ENCODE measurements at regions not wholly inside any gene's neighbourhood (a gene's known extent, or its start where the extent isn't known, plus 50 kb on each side); places are given as distances from the start of the nearest gene placed in this dataset.
"Not testable (repeated sequence)": the region's sequence is repeated elsewhere in the genome, so short reads cannot be mapped to it uniquely, and the experiment has no call there.

GRCh38 chr2:62605471-62605870 is 99.5 kb upstream of the TMEM17 start:
- TF ChIP-seq POLR2A (IDR thresholded peaks at IDR 0.05); CTCF (IDR thresholded peaks at IDR 0.05); POLR2AphosphoS5 (IDR thresholded peaks at IDR 0.05); EP300 (IDR thresholded peaks at IDR 0.05; ENCODE audit: low read depth): not testable (repeated sequence)

Data from transverse colon (tissue), 4 donors.